ENCODE measurements at regions not wholly inside any gene's neighbourhood (a gene's known extent, or its start where the extent isn't known, plus 50 kb on each side); places are given as distances from the start of the nearest gene placed in this dataset.

GRCh38 chr14:101096551-101096950 is 193.0 kb upstream of the RTL1 start:
- TF ChIP-seq CTCF (IDR thresholded peaks at IDR 0.05; ENCODE audit: low read depth, low read length, missing control alignments): no peak
- no peak for DNase-seq (ENCODE audit: extremely low read depth, low read depth)

GRCh38 chr14:101097109-101097793 is 193.7 kb upstream of the RTL1 start:
- no peak overlapping the region for H3K4me3 ChIP-seq (replicated peaks; ENCODE audit: low read depth, low read length)
- TF ChIP-seq CTCF (IDR thresholded peaks at IDR 0.05; ENCODE audit: low read depth, low read length, missing control alignments): no peak

More at GRCh38 chr14:101096551-101096950, 193.0 kb upstream of the RTL1 start:
- H3K4me3 ChIP-seq (replicated peaks; ENCODE audit: low read depth, low read length): no peak overlapping the region

GRCh38 chr14:101098177-101098576 is 194.7 kb upstream of the RTL1 start:
- DNase-seq (ENCODE audit: extremely low read depth, low read depth): no peak
- no peak overlapping the region for H3K4me3 ChIP-seq (replicated peaks; ENCODE audit: low read depth, low read length)
- TF ChIP-seq CTCF (IDR thresholded peaks at IDR 0.05; ENCODE audit: low read depth, low read length, missing control alignments): no peak

More at GRCh38 chr14:101097109-101097793, 193.7 kb upstream of the RTL1 start:
- no peak for DNase-seq (ENCODE audit: extremely low read depth, low read depth)

GRCh38 chr14:101098641-101099040 is 195.1 kb upstream of the RTL1 start:
- H3K4me3 ChIP-seq (replicated peaks; ENCODE audit: low read depth, low read length): no peak overlapping the region
- TF ChIP-seq CTCF (IDR thresholded peaks at IDR 0.05; ENCODE audit: low read depth, low read length, missing control alignments): no peak
- no peak for DNase-seq (ENCODE audit: extremely low read depth, low read depth)

GRCh38 chr14:101101456-101102056 is 198.0 kb upstream of the RTL1 start:
- H3K4me3 ChIP-seq (replicated peaks; ENCODE audit: low read depth, low read length): no peak overlapping the region
- DNase-seq (ENCODE audit: extremely low read depth, low read depth): no peak
- no peak for TF ChIP-seq CTCF (IDR thresholded peaks at IDR 0.05; ENCODE audit: low read depth, low read length, missing control alignments)

GRCh38 chr14:101102875-101103274 is 199.4 kb upstream of the RTL1 start:
- H3K4me3 ChIP-seq (replicated peaks; ENCODE audit: low read depth, low read length): no peak overlapping the region
- no peak for TF ChIP-seq CTCF (IDR thresholded peaks at IDR 0.05; ENCODE audit: low read depth, low read length, missing control alignments)
- no peak for DNase-seq (ENCODE audit: extremely low read depth, low read depth)

All from HFF-Myc (cell line).